ENCODE measurements at regions not wholly inside any gene's neighbourhood (a gene's known extent, or its start where the extent isn't known, plus 50 kb on each side); places are given as distances from the start of the nearest gene placed in this dataset.

DNA sequence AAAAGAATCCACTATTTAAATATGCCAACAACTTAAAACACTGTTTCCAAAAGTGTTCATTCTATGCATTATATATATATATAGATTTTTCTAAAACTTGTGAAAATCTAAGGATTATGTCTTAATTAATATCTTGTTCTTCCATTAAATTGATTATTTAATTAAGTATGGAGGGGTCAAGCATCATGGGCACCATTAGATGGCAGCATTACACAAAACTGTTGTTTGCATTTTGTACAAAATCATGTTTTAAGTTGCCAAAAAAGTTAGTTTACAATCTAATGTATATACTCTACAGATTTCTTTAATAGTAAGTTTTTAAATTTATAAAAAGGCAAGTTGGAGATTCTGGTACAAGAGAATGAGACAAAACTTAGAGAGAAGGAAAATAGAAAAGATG lies 213.2 kb upstream of the EDNRB start:
- Histone ChIP-seq H3K9me2 (ENCODE audit: insufficient read depth, low read length) (no peaks in the 10 kb centered on the region), H3K9me3 (ENCODE audit: low read length) (no peaks in the 10 kb centered on the region), H3K36me3 (ENCODE audit: insufficient read depth, low read length) (no peaks in the 10 kb centered on the region), H3K4me2 (ENCODE audit: low read length) (no peak overlapping the region), H4K20me1 (ENCODE audit: insufficient read depth) (no peaks in the 10 kb centered on the region), H2AFZ (ENCODE audit: low read depth, low read length) (no peak overlapping the region), H3F3A (ENCODE audit: insufficient read depth, low read length, poor library complexity, severe bottlenecking) (no peaks in the 10 kb centered on the region), H3K4me3 (ENCODE audit: low read length) (no peak overlapping the region), H3K27ac (ENCODE audit: low read length) (no peak overlapping the region), H3K9ac (ENCODE audit: low read length) (no peak overlapping the region), H3K27me3 (ENCODE audit: insufficient read depth, low read depth, low read length) (no peaks in the 10 kb centered on the region), H3K79me2 (replicated peaks; ENCODE audit: insufficient read depth, low read length) (no peaks in the 10 kb centered on the region)
- TF ChIP-seq, protein P1, sequence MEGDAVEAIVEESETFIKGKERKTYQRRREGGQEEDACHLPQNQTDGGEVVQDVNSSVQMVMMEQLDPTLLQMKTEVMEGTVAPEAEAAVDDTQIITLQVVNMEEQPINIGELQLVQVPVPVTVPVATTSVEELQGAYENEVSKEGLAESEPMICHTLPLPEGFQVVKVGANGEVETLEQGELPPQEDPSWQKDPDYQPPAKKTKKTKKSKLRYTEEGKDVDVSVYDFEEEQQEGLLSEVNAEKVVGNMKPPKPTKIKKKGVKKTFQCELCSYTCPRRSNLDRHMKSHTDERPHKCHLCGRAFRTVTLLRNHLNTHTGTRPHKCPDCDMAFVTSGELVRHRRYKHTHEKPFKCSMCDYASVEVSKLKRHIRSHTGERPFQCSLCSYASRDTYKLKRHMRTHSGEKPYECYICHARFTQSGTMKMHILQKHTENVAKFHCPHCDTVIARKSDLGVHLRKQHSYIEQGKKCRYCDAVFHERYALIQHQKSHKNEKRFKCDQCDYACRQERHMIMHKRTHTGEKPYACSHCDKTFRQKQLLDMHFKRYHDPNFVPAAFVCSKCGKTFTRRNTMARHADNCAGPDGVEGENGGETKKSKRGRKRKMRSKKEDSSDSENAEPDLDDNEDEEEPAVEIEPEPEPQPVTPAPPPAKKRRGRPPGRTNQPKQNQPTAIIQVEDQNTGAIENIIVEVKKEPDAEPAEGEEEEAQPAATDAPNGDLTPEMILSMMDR (IDR thresholded peaks at IDR 0.05; ENCODE audit: poor library complexity, severe bottlenecking): no peak
- TF ChIP-seq EZH2 (IDR thresholded peaks at IDR 0.05; ENCODE audit: borderline replicate concordance, insufficient read depth, low read length, poor library complexity, severe bottlenecking) (no peak), EP300 (conservative IDR thresholded peaks at IDR 0.05; ENCODE audit: poor library complexity, severe bottlenecking) (no peak), TAF1 (IDR thresholded peaks at IDR 0.05; ENCODE audit: low read depth) (no peak), RAD21 (conservative IDR thresholded peaks at IDR 0.05) (no peak), SMC3 (conservative IDR thresholded peaks at IDR 0.05; ENCODE audit: poor library complexity) (no peak), POLR2AphosphoS5 (IDR thresholded peaks at IDR 0.05) (no peak), MXI1 (conservative IDR thresholded peaks at IDR 0.05; ENCODE audit: poor library complexity, severe bottlenecking) (no peak)
- TF ChIP-seq, protein P2, sequence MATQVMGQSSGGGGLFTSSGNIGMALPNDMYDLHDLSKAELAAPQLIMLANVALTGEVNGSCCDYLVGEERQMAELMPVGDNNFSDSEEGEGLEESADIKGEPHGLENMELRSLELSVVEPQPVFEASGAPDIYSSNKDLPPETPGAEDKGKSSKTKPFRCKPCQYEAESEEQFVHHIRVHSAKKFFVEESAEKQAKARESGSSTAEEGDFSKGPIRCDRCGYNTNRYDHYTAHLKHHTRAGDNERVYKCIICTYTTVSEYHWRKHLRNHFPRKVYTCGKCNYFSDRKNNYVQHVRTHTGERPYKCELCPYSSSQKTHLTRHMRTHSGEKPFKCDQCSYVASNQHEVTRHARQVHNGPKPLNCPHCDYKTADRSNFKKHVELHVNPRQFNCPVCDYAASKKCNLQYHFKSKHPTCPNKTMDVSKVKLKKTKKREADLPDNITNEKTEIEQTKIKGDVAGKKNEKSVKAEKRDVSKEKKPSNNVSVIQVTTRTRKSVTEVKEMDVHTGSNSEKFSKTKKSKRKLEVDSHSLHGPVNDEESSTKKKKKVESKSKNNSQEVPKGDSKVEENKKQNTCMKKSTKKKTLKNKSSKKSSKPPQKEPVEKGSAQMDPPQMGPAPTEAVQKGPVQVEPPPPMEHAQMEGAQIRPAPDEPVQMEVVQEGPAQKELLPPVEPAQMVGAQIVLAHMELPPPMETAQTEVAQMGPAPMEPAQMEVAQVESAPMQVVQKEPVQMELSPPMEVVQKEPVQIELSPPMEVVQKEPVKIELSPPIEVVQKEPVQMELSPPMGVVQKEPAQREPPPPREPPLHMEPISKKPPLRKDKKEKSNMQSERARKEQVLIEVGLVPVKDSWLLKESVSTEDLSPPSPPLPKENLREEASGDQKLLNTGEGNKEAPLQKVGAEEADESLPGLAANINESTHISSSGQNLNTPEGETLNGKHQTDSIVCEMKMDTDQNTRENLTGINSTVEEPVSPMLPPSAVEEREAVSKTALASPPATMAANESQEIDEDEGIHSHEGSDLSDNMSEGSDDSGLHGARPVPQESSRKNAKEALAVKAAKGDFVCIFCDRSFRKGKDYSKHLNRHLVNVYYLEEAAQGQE (IDR thresholded peaks at IDR 0.05; ENCODE audit: borderline replicate concordance): no peak

DNA sequence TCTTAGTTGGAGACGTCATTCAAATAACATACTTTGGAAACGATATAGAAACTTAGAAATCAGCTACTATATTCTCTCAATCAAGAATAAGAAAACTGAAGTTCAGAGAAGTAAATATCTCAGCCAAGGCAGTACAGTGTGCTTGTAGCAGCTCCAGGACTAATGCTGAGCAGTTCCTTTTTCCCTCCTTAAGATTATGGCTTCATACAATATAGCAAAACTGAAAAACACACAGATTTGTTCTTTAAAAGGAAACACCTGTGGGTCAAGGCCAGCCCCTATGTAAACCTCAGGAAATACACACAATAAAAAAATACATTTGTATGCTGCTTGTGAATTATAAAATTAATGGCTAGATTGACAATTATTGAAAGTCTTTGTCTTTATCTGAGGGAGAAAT lies 212.7 kb upstream of the EDNRB start:
- H3K4me2 ChIP-seq (ENCODE audit: low read length): no peak overlapping the region
- H3K27me3 ChIP-seq (ENCODE audit: insufficient read depth, low read depth, low read length): no peaks in the 10 kb centered on the region
- H3K36me3 ChIP-seq (ENCODE audit: insufficient read depth, low read length): no peaks in the 10 kb centered on the region
- H3K4me3 ChIP-seq (ENCODE audit: low read length): no peak overlapping the region
- no peaks in the 10 kb centered on the region for H3F3A ChIP-seq (ENCODE audit: insufficient read depth, low read length, poor library complexity, severe bottlenecking)
- TF ChIP-seq, protein P2 (IDR thresholded peaks at IDR 0.05; ENCODE audit: borderline replicate concordance): no peak
- TF ChIP-seq, protein P1 (IDR thresholded peaks at IDR 0.05; ENCODE audit: poor library complexity, severe bottlenecking): no peak
- TF ChIP-seq EZH2 (IDR thresholded peaks at IDR 0.05; ENCODE audit: borderline replicate concordance, insufficient read depth, low read length, poor library complexity, severe bottlenecking) (no peak), POLR2AphosphoS5 (IDR thresholded peaks at IDR 0.05) (no peak), EP300 (conservative IDR thresholded peaks at IDR 0.05; ENCODE audit: poor library complexity, severe bottlenecking) (no peak), MXI1 (conservative IDR thresholded peaks at IDR 0.05; ENCODE audit: poor library complexity, severe bottlenecking) (no peak), RAD21 (conservative IDR thresholded peaks at IDR 0.05) (no peak), SMC3 (conservative IDR thresholded peaks at IDR 0.05; ENCODE audit: poor library complexity) (no peak), TAF1 (IDR thresholded peaks at IDR 0.05; ENCODE audit: low read depth) (no peak)
- no peak overlapping the region for H3K9ac ChIP-seq (ENCODE audit: low read length)
- no peak overlapping the region for H3K27ac ChIP-seq (ENCODE audit: low read length)
- H2AFZ ChIP-seq (ENCODE audit: low read depth, low read length): no peak overlapping the region
- H3K79me2 ChIP-seq (replicated peaks; ENCODE audit: insufficient read depth, low read length): no peaks in the 10 kb centered on the region
- no peaks in the 10 kb centered on the region for H3K9me3 ChIP-seq (ENCODE audit: low read length)
- no peaks in the 10 kb centered on the region for H4K20me1 ChIP-seq (ENCODE audit: insufficient read depth)
- H3K9me2 ChIP-seq (ENCODE audit: insufficient read depth, low read length): no peaks in the 10 kb centered on the region

All from neural cell (in vitro differentiated cells).